ENCODE measurements at regions not wholly inside any gene's neighbourhood (a gene's known extent, or its start where the extent isn't known, plus 50 kb on each side); places are given as distances from the start of the nearest gene placed in this dataset.

- no peak for TF ChIP-seq POLR2AphosphoS5 (IDR thresholded peaks at IDR 0.05; ENCODE audit: borderline replicate concordance, low read depth, low read length)
- TF ChIP-seq EZH2 (IDR thresholded peaks at IDR 0.05), result no peak
Measured at GRCh38 chr10:108797573-108797972, 1125.7 kb downstream of the XPNPEP1 start.

Data from SK-N-MC (cell line).